ENCODE measurements at regions not wholly inside any gene's neighbourhood (a gene's known extent, or its start where the extent isn't known, plus 50 kb on each side); places are given as distances from the start of the nearest gene placed in this dataset.

GRCh38 chr11:103842795-103843194, 193.6 kb upstream of the DDI1 start:
- TF ChIP-seq CTCF (conservative IDR thresholded peaks at IDR 0.05; ENCODE audit: low read depth, low read length) (no peak), EZH2 (IDR thresholded peaks at IDR 0.05; ENCODE audit: borderline replicate concordance, low read depth, low read length, poor library complexity, severe bottlenecking) (no peak)

Measured in A673 (cell line).